H7 (cell line): ENCODE measurements at regions not wholly inside any gene's neighbourhood (a gene's known extent, or its start where the extent isn't known, plus 50 kb on each side); places are given as distances from the start of the nearest gene placed in this dataset.
"Not testable (repeated sequence)": the region's sequence is repeated elsewhere in the genome, so short reads cannot be mapped to it uniquely, and the experiment has no call there.

Experiments
- DNase-seq: peaks from one replicate; pipeline ENCODE4 v3.0.0; 2012
- H3K27me3 ChIP-seq: 2 replicates; pipeline ENCODE4 v1.6.0; 2011; ENCODE audit warnings: mild to moderate bottlenecking, low read length; ENCODE audit not compliant: control insufficient read depth, insufficient read depth
- H3K36me3 ChIP-seq: replicated peaks from 2 replicates; pipeline ENCODE4 v1.5.1; 2011; ENCODE audit warnings: low read length; ENCODE audit not compliant: control insufficient read depth, insufficient read depth
- H3K4me3 ChIP-seq: 2 replicates; pipeline ENCODE4 v1.5.1; 2011; ENCODE audit warnings: low read depth, mild to moderate bottlenecking, control low read depth, low read length, moderate library complexity; ENCODE audit not compliant: insufficient read depth

- Histone ChIP-seq H3K27me3 (no peaks in the 10 kb centered on the region), H3K4me3 (no peak overlapping the region), H3K36me3 (no peaks in the 10 kb centered on the region)
- DNase-seq = no peak
Measured at GRCh38 chr19:56894626-56895025, 54.1 kb upstream of the PEG3 start.

- no peak for DNase-seq
- Histone ChIP-seq H3K4me3 (no peak overlapping the region), H3K27me3 (no peaks in the 10 kb centered on the region), H3K36me3 (no peaks in the 10 kb centered on the region)
Measured at GRCh38 chr19:56896095-56896494, 55.6 kb upstream of the PEG3 start.

- H3K4me3 ChIP-seq = no peak overlapping the region
- H3K36me3 ChIP-seq = no peaks in the 10 kb centered on the region
- H3K27me3 ChIP-seq = no peaks in the 10 kb centered on the region
- no peak for DNase-seq
Measured at GRCh38 chr19:56899943-56900342, 59.4 kb upstream of the PEG3 start.

- no peak for DNase-seq
Measured at GRCh38 chr19:56900573-56901097, 60.1 kb upstream of the PEG3 start.

GRCh38 chr19:56905631-56906150, 65.2 kb upstream of the PEG3 start:
- Histone ChIP-seq H3K27me3 (no peaks in the 10 kb centered on the region), H3K36me3 (no peaks in the 10 kb centered on the region), H3K4me3 (no peak overlapping the region)
- DNase-seq = no peak

More at GRCh38 chr19:56900573-56901097, 60.1 kb upstream of the PEG3 start:
- H3K27me3 ChIP-seq = no peaks in the 10 kb centered on the region
- no peak overlapping the region for H3K4me3 ChIP-seq
- no peaks in the 10 kb centered on the region for H3K36me3 ChIP-seq

GRCh38 chr19:56912401-56913112, 72.0 kb upstream of the PEG3 start:
- H3K4me3 ChIP-seq = no peak overlapping the region
- H3K36me3 ChIP-seq = no peaks in the 10 kb centered on the region
- no peaks in the 10 kb centered on the region for H3K27me3 ChIP-seq
- no peak for DNase-seq

- not testable (repeated sequence) for DNase-seq, H3K27me3 ChIP-seq, H3K36me3 ChIP-seq, H3K4me3 ChIP-seq
Measured at GRCh38 chr19:56913113-56913455, 72.6 kb upstream of the PEG3 start.

- no peaks in the 10 kb centered on the region for H3K27me3 ChIP-seq
- H3K36me3 ChIP-seq = no peaks in the 10 kb centered on the region
- no peak for DNase-seq
- H3K4me3 ChIP-seq = no peak overlapping the region
Measured at GRCh38 chr19:56916528-56916927, 76.0 kb upstream of the PEG3 start.

- Histone ChIP-seq H3K27me3 (no peaks in the 10 kb centered on the region), H3K4me3 (no peak overlapping the region), H3K36me3 (no peaks in the 10 kb centered on the region)
- DNase-seq = no peak
Measured at GRCh38 chr19:56917529-56917928, 77.0 kb upstream of the PEG3 start.

- Histone ChIP-seq H3K4me3 (no peak overlapping the region), H3K36me3 (no peaks in the 10 kb centered on the region), H3K27me3 (no peaks in the 10 kb centered on the region)
- no peak for DNase-seq
Measured at GRCh38 chr19:56917998-56918397, 77.5 kb upstream of the PEG3 start.

GRCh38 chr19:56918682-56919307, 78.3 kb upstream of the PEG3 start:
- Histone ChIP-seq H3K4me3 (no peak overlapping the region), H3K36me3 (no peaks in the 10 kb centered on the region), H3K27me3 (no peaks in the 10 kb centered on the region)
- no peak for DNase-seq

GRCh38 chr19:56919308-56919995, 78.9 kb upstream of the PEG3 start:
- no peak for DNase-seq
- no peaks in the 10 kb centered on the region for H3K27me3 ChIP-seq
- H3K4me3 ChIP-seq = no peak overlapping the region
- no peaks in the 10 kb centered on the region for H3K36me3 ChIP-seq

- DNase-seq, H3K4me3 ChIP-seq, H3K27me3 ChIP-seq, H3K36me3 ChIP-seq: not testable (repeated sequence)
Measured at GRCh38 chr19:56926094-56926493, 85.6 kb upstream of the PEG3 start.

- no peak for DNase-seq
- Histone ChIP-seq H3K36me3 (no peaks in the 10 kb centered on the region), H3K27me3 (no peaks in the 10 kb centered on the region), H3K4me3 (no peak overlapping the region)
Measured at GRCh38 chr19:56927294-56927693, 86.8 kb upstream of the PEG3 start.

- Histone ChIP-seq H3K27me3 (no peaks in the 10 kb centered on the region), H3K36me3 (no peaks in the 10 kb centered on the region), H3K4me3 (no peak overlapping the region)
- no peak for DNase-seq
Measured at GRCh38 chr19:56927791-56928207, 87.3 kb upstream of the PEG3 start.
